ENCODE measurements at regions not wholly inside any gene's neighbourhood (a gene's known extent, or its start where the extent isn't known, plus 50 kb on each side); places are given as distances from the start of the nearest gene placed in this dataset.

DNA sequence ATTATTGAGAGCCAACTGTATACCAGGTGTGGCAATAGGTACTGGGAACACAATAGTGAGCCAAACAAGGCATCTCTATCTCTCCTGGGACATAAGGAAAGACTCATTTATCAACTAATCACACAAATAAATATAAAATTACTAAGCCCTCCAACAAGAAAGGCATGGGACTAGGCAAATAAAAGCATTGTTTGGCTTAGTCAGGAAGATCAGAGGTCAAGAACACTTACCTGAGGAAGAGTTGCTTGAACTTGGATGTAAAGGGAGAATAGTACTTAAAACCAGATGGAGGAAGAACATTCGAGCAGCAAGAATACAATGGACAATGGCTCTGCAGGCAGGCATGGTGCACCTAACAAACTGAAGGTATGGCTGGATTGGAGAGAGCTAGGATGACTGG is 300.7 kb downstream of the WDR72 start:
- DNase-seq (ENCODE audit: low read depth in 1 of 2, low spot score in 1 of 2) (no peak), ATAC-seq (no peak), FAIRE-seq (no peak)
- 84% methylated on average over 1 of the region's 1 CpG for WGBS (ENCODE audit: missing lambda C conversion rate)
- Histone ChIP-seq H3K9me3 (0 out of 3 replicates have a peak, but pooled peaks cover 3% of the 10 kb centered on the region), H3K4me3 (no peak overlapping the region), H3K4me1 (peaks cover 35% of the 10 kb centered on the region), H3K4me2 (no peak overlapping the region), H3K27ac (no peak overlapping the region; a peak in 1 of 6 replicates)
- TF ChIP-seq HOXB5 (CRISPR knock-in tag; IDR thresholded peaks at IDR 0.05) (no peak), NR3C1 (IDR thresholded peaks at IDR 0.05) (no peak), FOSB (CRISPR knock-in tag; IDR thresholded peaks at IDR 0.05) (no peak), KDM5A (IDR thresholded peaks at IDR 0.05) (no peak), CEBPB (IDR thresholded peaks at IDR 0.05) (no peak), MYC (IDR thresholded peaks at IDR 0.05; ENCODE audit: borderline replicate concordance, low read length) (no peak)
- POLR2A ChIA-PET: no interaction called here
- CTCF ChIA-PET: no interaction called here

DNA sequence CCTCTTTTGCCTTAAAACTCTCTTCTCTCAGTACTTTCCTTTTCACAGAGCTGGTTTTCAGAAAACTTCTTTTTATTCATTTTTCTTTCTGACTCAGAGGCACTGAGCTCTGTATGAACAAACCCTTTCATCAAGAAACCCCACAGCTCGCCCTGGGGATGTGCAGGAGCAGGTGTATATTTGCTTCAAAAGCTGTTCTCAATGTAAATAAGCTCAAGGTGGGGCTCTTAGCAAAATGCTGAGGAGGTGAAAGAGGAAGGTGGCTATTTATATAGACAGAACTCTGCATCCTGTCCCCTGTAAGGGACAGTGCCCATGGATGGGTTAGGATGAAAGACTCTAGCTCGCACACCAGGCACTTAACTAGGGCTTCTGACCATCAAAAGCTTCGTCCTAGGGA is 302.0 kb downstream of the WDR72 start:
- FAIRE-seq: no peak
- peaks cover 48% of the 10 kb centered on the region for H3K4me1 ChIP-seq
- POLR2A ChIA-PET: no interaction called here
- ATAC-seq: no peak
- CTCF ChIA-PET: interaction anchor here (1.9 kb wide), 1 partner anchor 8 kb away, joined by 7 read pairs; no protein-coding TSS in a partner anchor
- 0 out of 3 replicates have a peak, but pooled peaks cover 3% of the 10 kb centered on the region for H3K9me3 ChIP-seq
- no peak for DNase-seq (ENCODE audit: low read depth in 1 of 2, low spot score in 1 of 2)
- H3K4me2 ChIP-seq: no peak overlapping the region
- TF ChIP-seq, protein P1, sequence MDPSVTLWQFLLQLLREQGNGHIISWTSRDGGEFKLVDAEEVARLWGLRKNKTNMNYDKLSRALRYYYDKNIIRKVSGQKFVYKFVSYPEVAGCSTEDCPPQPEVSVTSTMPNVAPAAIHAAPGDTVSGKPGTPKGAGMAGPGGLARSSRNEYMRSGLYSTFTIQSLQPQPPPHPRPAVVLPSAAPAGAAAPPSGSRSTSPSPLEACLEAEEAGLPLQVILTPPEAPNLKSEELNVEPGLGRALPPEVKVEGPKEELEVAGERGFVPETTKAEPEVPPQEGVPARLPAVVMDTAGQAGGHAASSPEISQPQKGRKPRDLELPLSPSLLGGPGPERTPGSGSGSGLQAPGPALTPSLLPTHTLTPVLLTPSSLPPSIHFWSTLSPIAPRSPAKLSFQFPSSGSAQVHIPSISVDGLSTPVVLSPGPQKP (IDR thresholded peaks at IDR 0.05; ENCODE audit: low read depth, low read length): no peak
- no peak for TF ChIP-seq HOXB5 (CRISPR knock-in tag; IDR thresholded peaks at IDR 0.05)
- TF ChIP-seq, protein P2, sequence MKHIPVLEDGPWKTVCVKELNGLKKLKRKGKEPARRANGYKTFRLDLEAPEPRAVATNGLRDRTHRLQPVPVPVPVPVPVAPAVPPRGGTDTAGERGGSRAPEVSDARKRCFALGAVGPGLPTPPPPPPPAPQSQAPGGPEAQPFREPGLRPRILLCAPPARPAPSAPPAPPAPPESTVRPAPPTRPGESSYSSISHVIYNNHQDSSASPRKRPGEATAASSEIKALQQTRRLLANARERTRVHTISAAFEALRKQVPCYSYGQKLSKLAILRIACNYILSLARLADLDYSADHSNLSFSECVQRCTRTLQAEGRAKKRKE (CRISPR knock-in tag; IDR thresholded peaks at IDR 0.05; ENCODE audit: low read depth): no peak
- TF ChIP-seq NR3C1 (IDR thresholded peaks at IDR 0.05): no peak
- no peak for TF ChIP-seq SMC3 (IDR thresholded peaks at IDR 0.05)
- no peak for TF ChIP-seq FOXS1 (CRISPR knock-in tag; IDR thresholded peaks at IDR 0.05)
- TF ChIP-seq, protein P3, sequence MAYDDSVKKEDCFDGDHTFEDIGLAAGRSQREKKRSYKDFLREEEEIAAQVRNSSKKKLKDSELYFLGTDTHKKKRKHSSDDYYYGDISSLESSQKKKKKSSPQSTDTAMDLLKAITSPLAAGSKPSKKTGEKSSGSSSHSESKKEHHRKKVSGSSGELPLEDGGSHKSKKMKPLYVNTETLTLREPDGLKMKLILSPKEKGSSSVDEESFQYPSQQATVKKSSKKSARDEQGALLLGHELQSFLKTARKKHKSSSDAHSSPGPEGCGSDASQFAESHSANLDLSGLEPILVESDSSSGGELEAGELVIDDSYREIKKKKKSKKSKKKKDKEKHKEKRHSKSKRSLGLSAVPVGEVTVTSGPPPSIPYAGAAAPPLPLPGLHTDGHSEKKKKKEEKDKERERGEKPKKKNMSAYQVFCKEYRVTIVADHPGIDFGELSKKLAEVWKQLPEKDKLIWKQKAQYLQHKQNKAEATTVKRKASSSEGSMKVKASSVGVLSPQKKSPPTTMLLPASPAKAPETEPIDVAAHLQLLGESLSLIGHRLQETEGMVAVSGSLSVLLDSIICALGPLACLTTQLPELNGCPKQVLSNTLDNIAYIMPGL (CRISPR knock-in tag; IDR thresholded peaks at IDR 0.05; ENCODE audit: borderline replicate concordance): no peak
- TF ChIP-seq NFE2L2 (conservative IDR thresholded peaks at IDR 0.05; ENCODE audit: low read length): no peak
- no peak for TF ChIP-seq RFX5 (IDR thresholded peaks at IDR 0.05)
- no peak for TF ChIP-seq JUNB (IDR thresholded peaks at IDR 0.05)
- TF ChIP-seq POLR2A (IDR thresholded peaks at IDR 0.05; ENCODE audit: low read length): no peak
- TF ChIP-seq ZSCAN20 (CRISPR knock-in tag; IDR thresholded peaks at IDR 0.05): no peak
- no peak for TF ChIP-seq CHD2 (IDR thresholded peaks at IDR 0.05; ENCODE audit: low read length, partially characterized antibody)
- no peak for TF ChIP-seq MAFK (IDR thresholded peaks at IDR 0.05; ENCODE audit: partially characterized antibody)
- TF ChIP-seq JUN (IDR thresholded peaks at IDR 0.05): no peak
- no peak for TF ChIP-seq HDAC2 (IDR thresholded peaks at IDR 0.05)
- TF ChIP-seq CHD4 (IDR thresholded peaks at IDR 0.05; ENCODE audit: borderline replicate concordance): no peak
- TF ChIP-seq, protein P4, sequence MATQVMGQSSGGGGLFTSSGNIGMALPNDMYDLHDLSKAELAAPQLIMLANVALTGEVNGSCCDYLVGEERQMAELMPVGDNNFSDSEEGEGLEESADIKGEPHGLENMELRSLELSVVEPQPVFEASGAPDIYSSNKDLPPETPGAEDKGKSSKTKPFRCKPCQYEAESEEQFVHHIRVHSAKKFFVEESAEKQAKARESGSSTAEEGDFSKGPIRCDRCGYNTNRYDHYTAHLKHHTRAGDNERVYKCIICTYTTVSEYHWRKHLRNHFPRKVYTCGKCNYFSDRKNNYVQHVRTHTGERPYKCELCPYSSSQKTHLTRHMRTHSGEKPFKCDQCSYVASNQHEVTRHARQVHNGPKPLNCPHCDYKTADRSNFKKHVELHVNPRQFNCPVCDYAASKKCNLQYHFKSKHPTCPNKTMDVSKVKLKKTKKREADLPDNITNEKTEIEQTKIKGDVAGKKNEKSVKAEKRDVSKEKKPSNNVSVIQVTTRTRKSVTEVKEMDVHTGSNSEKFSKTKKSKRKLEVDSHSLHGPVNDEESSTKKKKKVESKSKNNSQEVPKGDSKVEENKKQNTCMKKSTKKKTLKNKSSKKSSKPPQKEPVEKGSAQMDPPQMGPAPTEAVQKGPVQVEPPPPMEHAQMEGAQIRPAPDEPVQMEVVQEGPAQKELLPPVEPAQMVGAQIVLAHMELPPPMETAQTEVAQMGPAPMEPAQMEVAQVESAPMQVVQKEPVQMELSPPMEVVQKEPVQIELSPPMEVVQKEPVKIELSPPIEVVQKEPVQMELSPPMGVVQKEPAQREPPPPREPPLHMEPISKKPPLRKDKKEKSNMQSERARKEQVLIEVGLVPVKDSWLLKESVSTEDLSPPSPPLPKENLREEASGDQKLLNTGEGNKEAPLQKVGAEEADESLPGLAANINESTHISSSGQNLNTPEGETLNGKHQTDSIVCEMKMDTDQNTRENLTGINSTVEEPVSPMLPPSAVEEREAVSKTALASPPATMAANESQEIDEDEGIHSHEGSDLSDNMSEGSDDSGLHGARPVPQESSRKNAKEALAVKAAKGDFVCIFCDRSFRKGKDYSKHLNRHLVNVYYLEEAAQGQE (IDR thresholded peaks at IDR 0.05): no peak
- 70% methylated on average over 3 of the region's 3 CpGs for WGBS (ENCODE audit: missing lambda C conversion rate)
- H3K4me3 ChIP-seq: no peak overlapping the region
- H3K27ac ChIP-seq: peak overlapping the region; percentile 55 to 75
